Epithelial cell of esophagus (primary cell): ENCODE measurements at regions not wholly inside any gene's neighbourhood (a gene's known extent, or its start where the extent isn't known, plus 50 kb on each side); places are given as distances from the start of the nearest gene placed in this dataset.
A peak's percentile ranks its signal among the peaks of the same experiment; 100 is the strongest.

Experiments
- DNase-seq: peaks from one replicate; pipeline ENCODE4 v3.0.0; 2010; ENCODE audit warnings: low read depth
- H3K4me3 ChIP-seq: 2 replicates; pipeline ENCODE4 v1.5.1; 2011; ENCODE audit warnings: mild to moderate bottlenecking, low read length, control low read depth
- TF ChIP-seq, protein P1 (sequence below): IDR thresholded peaks from 2 replicates; pipeline ENCODE4 v1.5.1; 2011; ENCODE audit warnings: low read depth, mild to moderate bottlenecking, low read length, control low read depth, inconsistent platforms; ENCODE audit not compliant: insufficient read depth; ENCODE audit errors: missing control alignments

DNA sequence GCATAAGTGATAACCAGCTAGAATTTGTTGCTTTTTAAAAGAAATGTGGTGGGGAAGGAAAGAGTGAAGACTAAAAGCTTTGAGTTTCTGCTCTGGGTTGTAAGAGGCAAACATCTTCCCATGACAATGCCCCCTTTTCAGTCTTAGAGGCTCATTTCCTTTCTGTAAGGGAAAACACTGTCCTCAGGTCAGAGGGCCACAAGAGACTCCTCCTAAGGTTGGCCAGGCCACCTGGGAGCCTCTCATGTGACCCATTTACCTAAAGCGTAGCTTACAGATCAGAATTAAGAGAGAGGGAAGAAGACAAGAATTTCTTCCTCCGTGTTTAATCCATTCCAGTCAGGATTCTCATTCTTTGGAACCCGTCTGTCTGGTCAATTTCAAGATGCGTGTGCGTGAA, 220.4 kb upstream of the HEY2 start:
- TF ChIP-seq, protein P1, sequence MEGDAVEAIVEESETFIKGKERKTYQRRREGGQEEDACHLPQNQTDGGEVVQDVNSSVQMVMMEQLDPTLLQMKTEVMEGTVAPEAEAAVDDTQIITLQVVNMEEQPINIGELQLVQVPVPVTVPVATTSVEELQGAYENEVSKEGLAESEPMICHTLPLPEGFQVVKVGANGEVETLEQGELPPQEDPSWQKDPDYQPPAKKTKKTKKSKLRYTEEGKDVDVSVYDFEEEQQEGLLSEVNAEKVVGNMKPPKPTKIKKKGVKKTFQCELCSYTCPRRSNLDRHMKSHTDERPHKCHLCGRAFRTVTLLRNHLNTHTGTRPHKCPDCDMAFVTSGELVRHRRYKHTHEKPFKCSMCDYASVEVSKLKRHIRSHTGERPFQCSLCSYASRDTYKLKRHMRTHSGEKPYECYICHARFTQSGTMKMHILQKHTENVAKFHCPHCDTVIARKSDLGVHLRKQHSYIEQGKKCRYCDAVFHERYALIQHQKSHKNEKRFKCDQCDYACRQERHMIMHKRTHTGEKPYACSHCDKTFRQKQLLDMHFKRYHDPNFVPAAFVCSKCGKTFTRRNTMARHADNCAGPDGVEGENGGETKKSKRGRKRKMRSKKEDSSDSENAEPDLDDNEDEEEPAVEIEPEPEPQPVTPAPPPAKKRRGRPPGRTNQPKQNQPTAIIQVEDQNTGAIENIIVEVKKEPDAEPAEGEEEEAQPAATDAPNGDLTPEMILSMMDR = no peak
- DNase-seq = no peak
- no peak overlapping the region for H3K4me3 ChIP-seq

DNA sequence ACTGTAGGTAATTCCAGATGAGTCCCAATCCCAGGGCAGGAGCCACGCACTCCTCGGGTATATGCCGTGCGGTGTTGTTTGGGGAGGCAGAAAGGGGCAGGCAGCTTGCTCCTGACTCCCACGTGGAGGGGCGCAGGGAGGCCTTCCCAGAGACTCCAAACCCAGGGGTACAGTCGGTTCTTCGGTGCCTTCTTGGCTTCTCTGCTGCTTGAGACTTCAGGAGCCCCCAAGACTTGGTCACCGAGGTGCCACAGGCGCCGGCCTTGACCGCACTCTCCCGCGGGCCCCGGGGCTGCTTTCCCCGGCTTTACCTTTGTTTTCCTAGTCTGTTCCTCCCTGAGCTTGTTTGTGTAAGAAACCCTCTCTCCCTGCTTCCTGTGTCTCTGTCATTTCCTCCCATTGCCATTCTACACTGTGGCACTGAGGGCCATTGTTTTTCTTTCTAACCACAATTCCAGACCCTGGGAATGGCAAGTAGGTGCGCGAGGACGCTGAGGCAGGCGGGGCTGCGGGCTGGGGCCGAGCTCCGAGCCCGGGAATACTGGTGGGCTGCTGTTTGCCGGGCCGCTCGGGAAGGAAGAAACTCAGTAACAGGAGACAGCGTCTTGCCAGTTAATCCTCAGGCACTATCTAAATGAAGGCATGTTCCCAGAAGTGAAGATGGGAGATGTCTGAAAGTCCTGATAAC, 215.6 kb upstream of the HEY2 start:
- TF ChIP-seq, protein P1 = no peak
- H3K4me3 ChIP-seq = peak overlapping the region; percentile 28
- DNase-seq = peak; percentile 11

DNA sequence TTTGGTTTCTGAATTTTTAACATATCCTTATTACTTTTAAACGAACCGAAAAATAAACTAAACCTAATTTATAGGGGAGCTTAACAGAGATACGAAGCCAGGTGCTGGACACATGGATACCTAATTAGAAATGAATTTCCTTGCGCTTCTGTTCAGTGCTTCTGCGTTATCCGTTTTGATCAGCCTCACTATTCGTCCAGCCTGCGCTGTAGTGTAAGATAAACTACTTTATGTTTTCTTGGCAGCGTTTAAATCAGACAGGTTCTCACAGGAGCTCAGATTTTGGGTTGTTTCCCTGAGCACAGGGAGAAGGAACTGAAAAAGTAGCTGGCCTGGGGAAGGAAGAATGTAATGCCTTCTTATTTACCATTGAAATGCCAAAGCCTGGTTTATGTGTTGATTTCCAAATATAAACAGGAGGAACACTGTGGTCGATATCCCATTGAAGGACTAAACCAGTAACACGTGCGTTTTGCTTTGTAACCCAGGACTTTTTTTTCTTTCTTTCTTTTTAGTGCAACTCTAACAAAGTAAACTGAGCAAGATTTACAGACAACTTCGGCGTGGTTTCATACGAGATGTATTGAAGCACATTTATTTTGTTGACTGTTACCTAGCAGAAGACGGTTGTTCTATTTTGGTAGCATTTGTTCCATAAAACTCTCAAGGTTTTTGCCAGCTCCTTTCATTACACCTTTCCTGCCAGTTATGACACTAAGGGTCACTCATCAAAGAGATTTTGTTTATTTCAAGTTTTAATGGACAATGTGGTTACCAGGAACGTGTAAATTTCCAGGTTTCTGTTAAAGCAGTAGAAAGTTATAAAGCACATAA, 214.8 kb upstream of the HEY2 start:
- no peak for DNase-seq

DNA sequence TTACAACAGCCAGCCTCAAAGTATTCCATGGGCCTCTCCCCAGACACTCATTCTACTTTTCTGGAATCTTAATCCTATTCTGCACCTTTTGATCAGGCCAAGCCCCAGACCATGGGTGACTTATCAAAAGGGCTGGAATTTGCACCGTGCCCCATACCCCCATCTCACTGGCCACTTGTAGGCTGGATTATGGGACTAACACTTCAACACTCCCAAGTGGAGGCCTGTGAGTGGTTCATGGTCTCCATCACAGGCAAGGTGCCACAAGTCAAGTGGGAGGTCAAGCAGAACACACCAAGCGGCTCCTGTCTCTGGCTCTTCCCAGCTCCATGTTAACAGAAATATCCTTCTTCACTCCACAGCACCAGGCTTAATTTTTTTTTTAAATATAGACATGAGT, 212.3 kb upstream of the HEY2 start:
- TF ChIP-seq, protein P1 = no peak
- DNase-seq = no peak
- no peak overlapping the region for H3K4me3 ChIP-seq

More for the DNA sequence above, 214.8 kb upstream of the HEY2 start:
- H3K4me3 ChIP-seq = peak overlapping the region; percentile 28
- TF ChIP-seq, protein P1 = no peak

DNA sequence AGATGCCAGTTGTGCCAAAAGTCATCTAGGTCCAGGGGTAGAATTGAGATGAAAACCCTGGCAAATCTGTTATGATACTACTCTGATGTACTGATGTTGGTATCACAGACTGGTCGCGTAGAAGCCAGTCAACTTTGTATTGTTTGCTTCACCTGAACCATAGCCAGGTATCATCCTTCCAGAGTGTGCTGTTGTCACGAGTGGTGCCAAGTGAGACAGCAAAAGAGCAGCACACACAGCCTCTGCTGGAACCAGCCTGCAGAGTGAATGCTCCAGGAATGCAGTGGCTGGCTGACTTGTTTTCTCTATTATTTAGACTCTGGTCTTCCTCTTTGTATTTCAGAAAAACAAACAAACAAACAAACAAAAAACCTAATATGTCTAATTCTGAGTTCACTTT, 209.5 kb upstream of the HEY2 start:
- no peak overlapping the region for H3K4me3 ChIP-seq
- TF ChIP-seq, protein P1 = no peak
- DNase-seq = no peak

DNA sequence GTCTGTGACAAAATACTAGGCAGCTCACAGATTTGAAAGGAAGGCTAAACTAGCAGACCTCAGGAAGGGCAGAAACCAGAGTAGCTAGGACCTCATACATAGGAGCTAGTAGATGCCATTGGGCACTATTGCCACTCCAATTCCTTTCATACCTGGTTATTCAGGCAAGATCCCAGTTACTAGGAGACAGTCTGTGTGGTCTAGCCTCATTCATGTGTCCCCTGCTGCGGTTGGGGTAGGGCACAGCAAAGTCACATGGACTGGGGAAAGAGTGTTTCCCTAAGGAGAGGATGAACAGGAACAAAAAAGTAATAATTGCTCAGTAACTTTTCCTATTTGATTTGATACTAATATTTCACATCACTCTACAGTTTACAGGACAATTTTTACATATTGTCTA, 204.6 kb upstream of the HEY2 start:
- TF ChIP-seq, protein P1 = no peak
- no peak for DNase-seq
- no peak overlapping the region for H3K4me3 ChIP-seq

DNA sequence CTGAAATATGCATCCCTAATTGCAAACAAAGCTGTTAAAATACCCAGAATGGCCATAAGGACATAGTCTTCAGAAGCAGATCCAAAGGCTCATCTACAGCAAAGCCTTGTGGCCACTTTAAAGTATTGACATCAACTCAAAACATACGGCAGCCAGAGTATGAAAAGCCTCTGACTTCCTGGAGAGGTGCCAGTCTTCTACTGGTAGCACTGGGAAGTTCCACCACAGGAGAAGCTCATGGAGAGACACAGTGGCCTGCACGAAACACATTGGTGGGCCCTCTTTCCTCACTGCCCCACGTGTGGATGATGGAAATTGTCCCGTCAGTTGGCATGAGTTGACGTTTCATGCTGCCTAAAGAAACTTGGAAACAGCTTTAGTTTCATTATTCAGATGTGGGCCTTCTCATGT, 202.6 kb upstream of the HEY2 start:
- TF ChIP-seq, protein P1 = no peak
- DNase-seq = no peak

More for the DNA sequence above, 202.6 kb upstream of the HEY2 start:
- no peak overlapping the region for H3K4me3 ChIP-seq
